ENCODE measurements at regions not wholly inside any gene's neighbourhood (a gene's known extent, or its start where the extent isn't known, plus 50 kb on each side); places are given as distances from the start of the nearest gene placed in this dataset.

- TF ChIP-seq CTCF (IDR thresholded peaks at IDR 0.05; ENCODE audit: low read depth, low read length, missing control alignments) = no peak
- no peak for DNase-seq (ENCODE audit: low read depth)
- no peak overlapping the region for H3K4me3 ChIP-seq (ENCODE audit: low read depth, low read length)
These were observed 333.2 kb upstream of the UMPS start for GRCh38 chr3:124397088-124397487.

GRCh38 chr3:124398594-124398993 is 331.7 kb upstream of the UMPS start:
- no peak for TF ChIP-seq CTCF (IDR thresholded peaks at IDR 0.05; ENCODE audit: low read depth, low read length, missing control alignments)
- no peak overlapping the region for H3K4me3 ChIP-seq (ENCODE audit: low read depth, low read length)
- no peak for DNase-seq (ENCODE audit: low read depth)

GRCh38 chr3:124401843-124402242 is 328.4 kb upstream of the UMPS start:
- no peak overlapping the region for H3K4me3 ChIP-seq (ENCODE audit: low read depth, low read length)
- no peak for DNase-seq (ENCODE audit: low read depth)
- no peak for TF ChIP-seq CTCF (IDR thresholded peaks at IDR 0.05; ENCODE audit: low read depth, low read length, missing control alignments)

- no peak for TF ChIP-seq CTCF (IDR thresholded peaks at IDR 0.05; ENCODE audit: low read depth, low read length, missing control alignments)
- DNase-seq (ENCODE audit: low read depth) = no peak
- H3K4me3 ChIP-seq (ENCODE audit: low read depth, low read length) = no peak overlapping the region
These were observed 327.5 kb upstream of the UMPS start for GRCh38 chr3:124402791-124403190.

- no peak for TF ChIP-seq CTCF (IDR thresholded peaks at IDR 0.05; ENCODE audit: low read depth, low read length, missing control alignments)
- DNase-seq (ENCODE audit: low read depth) = no peak
- H3K4me3 ChIP-seq (ENCODE audit: low read depth, low read length) = no peak overlapping the region
These were observed 325.6 kb upstream of the UMPS start for GRCh38 chr3:124404621-124405020.

- TF ChIP-seq CTCF (IDR thresholded peaks at IDR 0.05; ENCODE audit: low read depth, low read length, missing control alignments) = no peak
- H3K4me3 ChIP-seq (ENCODE audit: low read depth, low read length) = no peak overlapping the region
- DNase-seq (ENCODE audit: low read depth) = no peak
These were observed 323.0 kb upstream of the UMPS start for GRCh38 chr3:124407260-124407659.

GRCh38 chr3:124409650-124410275 is 320.5 kb upstream of the UMPS start:
- H3K4me3 ChIP-seq (ENCODE audit: low read depth, low read length) = no peak overlapping the region
- no peak for TF ChIP-seq CTCF (IDR thresholded peaks at IDR 0.05; ENCODE audit: low read depth, low read length, missing control alignments)
- DNase-seq (ENCODE audit: low read depth) = no peak

Measured in GM12864 (cell line).